Activated CD4-positive, alpha-beta T cell treated with anti-CD3 and anti-CD28 coated beads for 4 hours (primary cell): ENCODE measurements at regions not wholly inside any gene's neighbourhood (a gene's known extent, or its start where the extent isn't known, plus 50 kb on each side); places are given as distances from the start of the nearest gene placed in this dataset.

Experiments
- DNase-seq, 2 donors: peaks; one replicate each; pipeline ENCODE4 v3.0.0-alpha.2; 2020

DNA sequence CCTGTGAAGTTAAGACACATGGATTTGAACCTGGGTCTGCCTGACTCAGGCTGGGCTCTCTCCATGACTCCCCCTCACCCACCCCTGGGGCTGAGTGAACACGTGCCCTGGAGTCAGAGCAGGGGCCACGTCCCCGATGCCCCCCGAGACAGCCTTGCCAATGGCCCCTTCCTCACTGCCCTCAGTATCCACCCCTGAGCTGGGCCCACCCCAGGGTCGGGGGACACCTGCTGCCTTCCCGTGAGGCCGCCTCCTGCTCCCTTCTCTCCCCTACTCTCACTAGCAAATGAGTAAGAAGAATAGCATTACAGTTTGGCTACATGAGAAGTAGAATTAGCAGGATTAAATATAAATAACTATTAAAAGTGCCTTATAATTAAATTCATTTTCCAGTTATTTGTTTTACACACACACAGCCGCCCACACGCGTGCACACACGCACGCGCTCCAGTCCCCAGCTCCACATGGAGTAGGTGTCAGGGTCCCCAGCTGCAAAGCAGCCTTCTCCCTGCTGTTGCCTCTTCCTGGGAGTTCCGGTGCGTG lies 117.4 kb upstream of the LINGO1 start:
- DNase-seq: no peak

DNA sequence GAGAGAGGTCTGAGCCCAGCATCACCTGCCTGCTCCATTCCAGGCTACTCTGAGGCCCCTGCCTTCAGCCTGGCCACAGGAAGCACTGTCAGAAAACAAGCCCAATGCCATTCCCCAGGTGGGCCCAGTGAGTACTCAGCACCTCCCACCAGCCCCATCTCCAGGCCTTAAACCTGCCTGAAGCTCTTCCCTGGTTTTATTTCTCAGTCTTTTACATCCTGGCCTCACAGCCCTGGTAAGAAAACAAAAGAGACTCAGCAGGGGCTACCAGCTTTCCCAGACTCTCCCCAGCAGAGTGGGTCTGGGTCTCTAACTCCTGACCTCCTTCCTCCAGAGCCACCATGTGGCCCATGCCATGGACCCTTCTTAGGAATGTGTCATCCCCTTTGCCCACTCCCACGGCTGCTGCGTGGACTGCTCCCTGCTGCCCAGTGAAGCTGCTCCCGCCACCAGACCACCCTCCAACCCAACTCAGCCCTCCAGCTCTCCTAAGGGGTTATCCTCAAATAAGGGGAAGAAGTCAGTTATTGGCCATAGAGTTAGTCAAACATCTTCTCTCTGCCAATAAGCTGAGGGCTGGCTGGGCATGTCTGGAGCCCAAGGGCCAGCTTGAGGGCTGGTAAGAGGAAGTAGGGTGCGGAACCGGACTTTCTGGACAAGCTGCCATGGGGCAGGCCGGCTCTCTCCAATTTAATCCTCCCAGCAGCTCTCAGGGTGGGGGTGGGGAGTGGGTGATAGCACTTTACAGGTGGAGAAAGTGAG lies 116.7 kb upstream of the LINGO1 start:
- no peak for DNase-seq

DNA sequence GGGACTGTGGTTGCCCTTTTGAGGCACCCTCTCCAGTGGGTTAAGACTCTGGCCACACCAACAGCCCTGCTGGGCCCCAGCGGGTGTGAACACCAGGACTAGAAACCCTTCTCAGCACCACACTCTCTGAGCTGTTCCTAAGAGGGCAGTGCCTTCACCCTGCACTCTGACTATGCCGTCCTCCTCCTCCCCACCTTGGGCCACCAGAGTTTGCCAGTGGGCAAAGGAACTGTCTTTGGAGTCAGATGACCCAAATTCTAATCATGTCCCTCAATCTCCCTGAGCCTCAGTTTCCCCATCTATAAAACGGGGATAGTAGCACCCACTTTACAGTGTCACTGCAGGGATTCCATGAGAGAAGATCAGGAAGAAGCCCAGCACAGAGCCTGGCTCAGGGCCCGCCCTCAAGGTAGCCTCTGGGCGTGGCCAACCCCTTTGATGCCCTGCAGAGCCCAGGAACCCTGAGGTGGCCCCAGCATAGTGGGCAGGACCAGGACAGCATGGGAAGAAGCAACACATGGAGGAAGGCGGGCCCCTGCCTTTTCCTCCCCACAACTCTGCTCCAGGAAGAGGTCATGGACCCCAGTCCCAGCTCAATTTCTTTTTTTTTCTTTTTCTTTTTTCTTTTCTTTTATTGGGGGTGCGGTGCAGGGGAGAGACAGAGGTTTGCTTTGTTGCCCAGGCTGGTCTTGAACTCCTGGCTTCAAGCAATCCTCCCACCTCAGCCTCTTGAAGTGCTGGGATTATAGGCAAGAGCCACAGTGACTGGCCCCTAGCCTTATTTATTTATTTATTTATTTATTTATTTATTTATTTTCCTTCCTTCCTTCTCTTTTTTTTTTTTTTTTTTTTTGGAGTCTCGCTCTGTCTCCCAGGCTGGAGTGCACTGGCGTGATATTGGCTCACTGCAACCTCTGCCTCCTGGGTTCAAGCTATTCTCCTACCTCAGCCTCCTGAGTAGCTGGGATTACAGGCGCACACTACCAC lies 115.7 kb upstream of the LINGO1 start:
- DNase-seq: no peak

DNA sequence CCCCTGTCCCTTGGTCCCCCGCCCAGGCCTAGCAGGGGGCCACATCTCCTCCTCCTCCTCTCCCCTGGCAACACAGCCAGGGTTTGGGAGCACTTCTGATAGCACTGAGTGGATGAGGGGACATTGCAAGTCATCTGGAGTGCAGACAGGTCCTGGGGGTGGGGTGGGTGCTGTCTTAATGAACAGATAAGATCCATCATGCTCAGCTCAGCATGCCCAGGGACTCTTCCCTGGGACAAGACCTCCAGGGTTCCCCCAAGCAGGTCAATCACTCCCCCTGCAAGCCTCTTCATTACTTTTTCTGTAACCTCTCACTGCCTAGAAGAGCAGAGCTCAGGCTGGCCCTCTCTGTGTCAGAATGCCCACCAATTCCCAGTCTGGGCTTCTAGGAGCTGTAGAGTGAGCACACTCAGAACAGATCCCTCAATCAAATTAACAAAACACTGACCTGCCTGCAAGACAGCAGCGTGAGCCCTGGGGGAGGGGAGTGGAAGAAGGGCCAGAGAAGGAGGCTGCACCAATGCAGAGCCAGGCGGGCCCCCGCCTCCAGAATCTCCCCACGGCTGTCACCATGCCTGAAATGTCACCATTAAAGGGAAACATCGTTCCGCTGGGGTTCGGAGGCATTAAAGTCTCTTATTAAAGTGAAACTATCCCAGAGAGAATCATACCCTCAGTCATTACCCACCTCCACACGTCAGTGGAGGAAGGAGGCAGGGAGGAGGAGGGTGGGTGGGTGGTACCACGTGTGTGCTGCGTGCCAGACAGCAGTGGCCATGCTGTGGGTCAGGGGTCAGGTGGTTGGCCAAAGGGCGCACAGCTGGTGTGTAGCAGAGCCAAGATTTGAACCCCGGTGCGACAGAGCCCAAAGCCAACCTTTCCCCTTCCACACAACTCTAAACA lies 114.7 kb upstream of the LINGO1 start:
- no peak for DNase-seq

DNA sequence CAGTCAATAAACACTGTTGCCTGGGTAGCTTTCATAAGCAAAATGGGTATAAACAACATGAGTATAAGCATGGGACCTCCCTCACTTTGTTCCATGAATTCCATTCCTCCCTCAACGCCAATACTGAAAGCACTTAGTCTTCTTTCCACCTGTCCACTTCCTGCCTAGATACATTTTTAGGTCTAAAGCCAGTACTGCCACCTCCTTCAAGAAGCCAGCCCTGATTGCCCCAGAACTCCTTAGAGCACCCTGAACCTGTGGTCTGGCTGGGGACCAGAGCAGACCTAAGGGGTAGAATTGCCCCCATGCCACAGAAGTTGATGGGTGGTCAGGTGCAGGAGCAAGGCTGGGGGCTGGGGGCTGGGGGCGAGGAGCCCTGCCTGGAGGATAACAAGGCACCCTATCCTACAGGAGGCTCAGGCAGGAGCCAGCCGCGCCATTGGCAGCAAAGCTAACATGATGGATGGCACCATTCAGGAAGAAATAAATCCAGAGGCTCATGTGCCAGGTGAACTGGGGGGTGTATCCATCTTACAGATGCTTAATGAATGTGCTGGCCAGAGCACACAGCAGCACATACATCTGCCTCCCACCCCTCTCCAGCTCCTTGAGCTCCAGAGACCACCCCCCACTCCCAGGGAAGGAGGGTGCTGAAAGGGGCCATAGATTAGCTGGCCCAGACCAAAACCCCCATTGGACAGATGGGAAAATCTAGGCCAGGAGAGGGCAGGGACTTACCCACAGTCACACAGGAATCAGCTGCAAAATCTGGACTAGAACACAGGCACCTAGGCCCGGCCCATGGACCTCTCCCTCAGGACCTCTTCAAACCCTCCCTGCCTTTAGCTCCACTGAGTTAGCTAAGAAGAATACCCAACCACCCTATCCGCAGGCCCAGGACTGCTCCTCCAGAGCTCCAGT lies 113.8 kb upstream of the LINGO1 start:
- no peak for DNase-seq

DNA sequence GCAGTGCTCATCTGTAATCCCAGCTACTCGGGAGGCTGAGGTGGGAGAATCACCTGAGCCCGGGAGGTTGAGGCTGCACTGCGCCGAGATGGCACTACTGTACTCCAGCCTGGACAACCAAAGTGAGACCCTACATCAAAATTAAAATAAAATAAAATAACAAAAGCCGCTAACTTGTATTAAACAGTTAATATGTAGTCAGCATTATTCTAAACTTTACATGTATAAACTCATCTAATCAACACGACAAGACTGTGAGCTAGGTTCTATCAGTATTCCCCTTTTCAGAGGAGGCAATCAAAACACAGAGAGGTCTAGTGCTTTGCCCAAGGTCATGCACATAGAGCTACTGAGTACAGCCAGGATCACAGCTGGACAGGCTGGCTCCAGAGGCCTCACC lies 111.7 kb upstream of the LINGO1 start:
- no peak for DNase-seq

DNA sequence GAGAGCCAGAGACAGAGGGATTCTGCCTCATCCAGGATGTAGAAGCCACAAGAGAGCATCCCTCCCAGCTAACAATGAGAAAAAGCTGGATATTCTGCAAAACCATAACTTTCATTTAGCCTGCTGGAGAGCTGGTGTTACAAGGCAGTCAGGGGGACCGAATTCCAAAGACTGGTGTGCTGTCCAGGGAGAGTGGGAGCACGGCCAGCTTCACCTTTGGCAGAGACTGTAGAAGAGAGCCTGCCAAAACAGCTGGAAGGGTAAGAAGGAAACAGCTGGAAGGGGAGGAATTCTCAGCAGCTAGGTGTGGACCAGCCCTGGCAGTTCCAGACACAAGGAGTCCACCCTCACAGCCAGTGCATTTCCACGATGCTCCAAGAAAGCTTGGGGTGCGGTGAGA lies 109.9 kb upstream of the LINGO1 start:
- no peak for DNase-seq

DNA sequence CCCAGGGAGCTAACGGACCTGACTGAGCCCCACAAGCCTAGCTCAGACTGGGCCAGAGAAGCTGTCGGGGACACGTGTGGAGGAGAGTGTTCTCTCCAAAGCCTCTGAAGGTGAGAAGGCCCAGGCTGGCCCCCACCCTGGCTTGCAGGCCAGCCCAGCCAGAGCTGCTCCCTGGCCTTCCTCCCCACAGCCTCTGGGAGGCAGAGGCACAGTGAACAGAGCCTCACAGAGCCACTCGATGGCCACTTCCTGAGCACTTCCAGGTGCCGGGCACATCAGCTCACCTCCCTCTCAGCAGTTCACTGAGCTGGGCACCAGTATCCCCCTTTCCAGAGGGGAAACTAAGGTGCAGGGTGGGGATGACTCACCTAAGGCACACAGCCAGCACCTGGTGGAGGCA lies 109.4 kb upstream of the LINGO1 start:
- DNase-seq: no peak

DNA sequence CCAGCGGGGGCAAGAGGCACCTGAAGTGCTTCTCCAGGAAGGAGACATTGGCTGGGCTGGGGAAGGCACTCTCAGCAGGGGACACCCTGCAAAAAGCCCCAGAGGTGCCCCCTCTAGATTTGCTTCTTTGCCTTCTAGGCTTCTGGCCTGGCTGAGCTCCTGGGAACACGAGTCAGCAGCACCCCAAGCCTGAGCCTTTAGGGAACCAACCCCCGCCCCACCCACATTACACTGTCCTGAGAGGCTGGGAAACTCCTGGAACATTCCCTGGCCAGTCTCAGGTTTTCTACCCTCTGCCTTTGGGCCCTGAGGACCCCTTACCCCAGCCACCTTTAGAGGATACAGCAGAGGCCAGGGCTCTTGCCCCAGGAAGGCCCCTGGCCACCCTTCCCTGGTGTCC lies 108.4 kb upstream of the LINGO1 start:
- DNase-seq: no peak

DNA sequence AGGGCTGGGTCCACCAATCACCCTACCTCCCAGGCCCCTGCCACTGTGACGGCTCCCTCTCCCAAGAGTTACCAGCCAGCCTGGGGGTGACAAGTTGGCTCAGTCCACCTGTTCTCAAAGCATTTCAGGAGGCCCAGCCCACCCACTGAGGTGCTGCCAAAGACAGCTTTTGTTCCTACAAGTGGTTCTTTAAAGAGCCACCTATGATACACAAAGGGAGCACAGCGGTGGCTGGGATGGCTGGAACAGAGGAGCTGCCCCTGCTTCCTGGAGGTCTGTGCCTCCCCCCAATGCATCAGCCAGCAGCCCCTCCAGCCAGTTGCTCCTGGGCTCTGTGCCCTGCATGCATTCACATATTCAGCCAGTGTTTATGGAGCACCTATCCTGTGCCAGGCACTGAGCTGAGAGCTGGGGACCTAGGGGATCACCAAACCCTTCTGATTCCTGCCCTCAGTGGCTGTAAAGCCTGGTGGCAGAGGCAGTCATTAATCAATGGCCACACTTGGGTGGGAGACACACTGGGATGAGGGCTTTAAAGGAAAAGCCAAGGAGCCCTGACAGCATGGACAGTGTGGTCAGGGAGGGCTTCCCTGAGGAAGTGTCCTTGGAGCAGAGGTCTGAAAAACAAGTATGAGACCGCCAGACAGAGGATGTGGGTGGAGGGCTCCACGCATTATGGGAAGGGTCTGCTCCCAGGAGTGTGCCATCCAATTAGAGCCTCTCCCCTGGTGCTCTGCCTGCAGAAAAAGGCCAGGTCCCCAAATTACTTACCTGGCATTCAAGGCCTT lies 107.1 kb upstream of the LINGO1 start:
- DNase-seq: no peak

DNA sequence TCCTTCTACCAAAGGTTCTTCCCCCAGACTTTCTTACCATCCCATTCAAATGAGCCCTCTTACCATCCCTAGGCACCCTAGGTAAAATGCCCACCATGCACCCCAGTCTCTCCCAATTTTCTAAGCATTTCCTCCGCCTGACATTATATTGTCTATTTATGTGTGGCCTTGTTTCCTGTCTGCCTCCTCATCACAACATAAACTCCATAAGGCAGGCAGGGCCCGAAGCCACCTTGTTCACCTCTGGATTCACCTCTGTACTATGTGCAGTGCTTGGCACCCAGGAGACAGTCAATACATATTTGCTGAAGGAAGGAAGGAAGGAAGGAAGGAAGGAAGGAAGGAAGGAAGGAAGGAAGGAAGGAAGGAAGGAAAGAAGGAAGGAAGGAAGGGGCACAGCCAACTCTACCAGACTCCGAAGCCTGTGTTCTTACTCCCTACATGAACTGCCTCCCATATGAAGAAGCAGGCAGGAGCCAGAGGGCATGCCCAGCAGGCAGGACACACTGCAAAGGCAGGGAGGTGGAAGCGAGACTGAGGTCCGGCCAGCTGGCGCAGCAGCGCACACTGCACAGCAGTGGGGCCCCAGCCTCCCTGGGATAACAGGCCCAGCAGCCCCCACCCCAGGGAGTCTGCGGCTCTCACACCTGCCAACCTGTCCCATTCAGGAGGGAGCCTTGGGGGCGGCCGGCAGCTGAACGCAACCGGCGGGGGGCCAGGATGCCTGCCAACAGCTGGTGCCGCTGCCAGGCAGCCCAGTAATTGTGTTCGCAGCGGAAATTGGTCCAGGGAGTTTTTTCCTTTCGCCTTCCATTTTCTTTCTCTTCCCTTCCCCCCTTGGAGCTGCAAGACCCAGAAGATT lies 106.0 kb upstream of the LINGO1 start:
- DNase-seq: no peak

DNA sequence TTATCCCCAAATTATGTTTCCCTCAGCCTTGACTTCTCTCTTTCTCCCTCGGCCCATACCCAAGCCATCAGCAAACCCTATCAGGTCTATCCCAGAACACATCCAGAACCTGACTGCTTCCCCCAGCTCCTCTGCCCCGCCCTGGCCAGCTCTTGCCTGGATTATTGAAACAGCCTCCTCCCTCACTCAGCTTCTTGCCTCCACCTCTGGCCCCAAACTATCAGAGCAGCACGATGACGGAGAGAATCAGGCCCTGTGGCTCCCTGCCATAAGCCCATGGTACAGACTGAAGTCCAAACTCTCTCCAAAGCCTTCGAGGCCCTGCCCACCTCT lies 105.3 kb upstream of the LINGO1 start:
- no peak for DNase-seq

DNA sequence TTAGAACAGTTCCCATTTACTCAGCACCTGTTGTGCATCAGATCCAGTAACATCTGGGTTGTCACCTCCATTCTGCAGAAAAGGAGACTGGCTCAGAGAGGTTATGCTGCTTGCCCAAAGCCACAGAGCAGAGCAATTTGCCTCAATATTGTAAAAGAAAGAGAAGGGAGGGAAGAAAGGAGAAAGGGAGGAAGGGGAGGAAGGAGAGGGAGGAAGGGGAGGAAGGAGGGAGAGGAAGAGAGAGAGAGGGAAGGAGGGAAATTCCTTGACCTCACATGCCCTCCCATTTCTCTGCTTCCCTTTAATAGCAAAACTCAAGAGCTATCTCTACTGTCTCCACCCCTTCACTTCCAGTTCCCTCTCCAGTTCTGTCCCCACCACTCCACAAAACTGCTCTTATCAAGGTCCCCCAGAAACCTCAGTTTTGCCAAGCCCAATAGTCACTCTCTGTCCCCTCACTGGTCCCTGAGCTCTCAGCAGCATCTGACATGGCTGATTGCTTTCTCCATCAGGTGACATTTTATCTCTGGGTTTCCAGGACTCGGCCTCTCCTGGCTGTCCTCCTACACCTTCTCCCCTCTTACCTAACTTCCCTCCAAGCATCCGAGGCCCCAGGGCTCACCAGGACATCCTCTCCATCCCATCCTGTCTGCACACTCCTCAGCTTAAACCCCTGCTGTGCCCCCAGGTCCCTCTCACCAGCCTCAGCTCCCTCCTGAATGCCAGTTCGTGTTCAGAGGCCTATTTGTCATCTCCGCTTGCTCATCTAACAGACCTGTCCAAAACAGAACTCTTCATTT lies 104.7 kb upstream of the LINGO1 start:
- DNase-seq: no peak

DNA sequence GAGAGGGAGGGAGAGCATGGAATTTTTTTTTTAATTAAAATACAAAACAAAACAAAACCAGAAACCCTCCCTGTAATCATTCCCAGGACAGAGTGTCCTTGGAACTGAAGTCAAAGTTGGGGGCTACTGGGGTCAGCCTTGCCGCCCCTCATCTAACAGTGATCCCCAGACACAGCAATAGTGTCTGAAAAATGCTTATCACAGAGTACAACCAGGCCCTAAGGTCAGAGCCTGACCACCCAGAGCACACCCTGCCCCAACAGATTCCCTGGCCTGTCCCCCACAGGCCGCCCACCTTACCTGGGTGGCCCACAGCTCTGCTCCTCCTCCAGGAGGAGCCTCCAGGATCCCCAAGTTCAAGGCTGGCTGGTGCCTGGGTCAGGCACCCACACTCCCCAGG lies 101.6 kb upstream of the LINGO1 start:
- no peak for DNase-seq

DNA sequence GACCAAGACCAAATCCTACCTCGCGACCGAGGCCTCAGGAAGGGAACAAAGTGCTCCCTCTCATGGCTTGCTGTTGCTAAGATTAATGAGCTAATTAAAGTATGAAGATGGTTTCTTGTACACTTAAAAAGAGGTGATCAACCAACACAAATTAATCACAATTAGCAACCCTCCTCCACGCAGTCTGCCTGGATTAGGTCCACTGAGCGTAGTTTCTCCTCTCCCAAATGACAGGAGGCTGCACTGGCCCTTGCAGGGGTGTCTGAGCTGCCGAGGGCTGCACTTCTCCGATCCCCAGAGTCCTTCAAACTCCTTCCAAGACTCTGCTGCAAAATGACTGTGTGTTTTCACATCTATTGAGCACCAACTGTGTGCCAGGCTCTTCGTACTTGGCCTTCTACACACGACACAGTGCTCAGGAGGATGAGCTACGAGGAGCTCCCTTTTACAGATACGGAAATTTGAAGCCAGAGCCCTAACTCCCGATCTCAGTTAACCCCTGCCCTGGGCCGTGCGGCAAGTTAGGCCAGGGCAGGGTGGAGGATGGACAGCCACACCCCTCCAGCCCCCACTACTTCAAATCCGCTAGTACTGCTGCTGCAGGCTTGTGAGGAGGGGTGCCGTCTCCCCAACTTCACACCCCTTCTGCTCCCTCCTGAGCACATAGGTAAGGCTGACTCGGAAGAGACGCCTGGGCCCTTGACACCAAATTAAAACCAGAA lies 101.0 kb upstream of the LINGO1 start:
- DNase-seq: no peak

DNA sequence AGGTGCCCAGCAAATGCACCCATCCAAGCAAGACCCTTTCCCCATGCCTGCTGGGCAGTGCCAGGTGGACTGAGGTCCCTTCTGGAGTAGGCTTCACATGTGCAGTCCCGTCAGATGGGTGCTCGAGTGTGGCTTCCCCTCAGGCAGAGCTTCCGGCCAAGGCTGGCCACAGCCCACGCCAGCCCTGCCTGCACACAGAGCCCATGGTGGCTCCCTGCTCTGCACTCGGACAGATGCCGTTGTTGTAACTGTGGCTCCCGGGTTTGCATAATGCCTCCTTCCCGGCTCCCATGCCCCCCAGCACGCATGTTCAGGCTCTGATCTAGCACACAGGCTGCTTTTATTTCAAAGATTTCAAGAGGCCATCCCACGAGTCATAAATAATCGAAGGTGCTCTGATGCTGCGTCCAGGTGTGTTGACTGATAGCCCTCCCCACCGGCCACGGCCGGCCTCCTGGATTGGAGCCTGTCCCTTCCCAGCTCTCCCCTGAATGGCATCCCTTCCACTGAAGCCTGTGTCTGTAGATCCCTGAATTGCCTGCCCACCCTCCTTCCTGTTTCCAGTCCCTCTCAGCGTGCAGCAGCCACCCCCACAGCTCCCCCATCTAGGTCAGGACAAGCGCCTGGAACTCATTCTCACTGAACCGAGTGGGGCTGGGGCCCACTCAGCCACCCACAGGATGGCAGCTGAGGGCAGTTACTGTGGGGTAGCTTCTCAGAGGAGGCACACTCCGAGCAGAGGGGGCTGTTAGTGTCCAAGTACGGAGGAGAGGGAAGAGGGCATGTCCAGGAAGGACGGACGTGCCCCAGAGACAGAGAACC lies 100.0 kb upstream of the LINGO1 start:
- no peak for DNase-seq

DNA sequence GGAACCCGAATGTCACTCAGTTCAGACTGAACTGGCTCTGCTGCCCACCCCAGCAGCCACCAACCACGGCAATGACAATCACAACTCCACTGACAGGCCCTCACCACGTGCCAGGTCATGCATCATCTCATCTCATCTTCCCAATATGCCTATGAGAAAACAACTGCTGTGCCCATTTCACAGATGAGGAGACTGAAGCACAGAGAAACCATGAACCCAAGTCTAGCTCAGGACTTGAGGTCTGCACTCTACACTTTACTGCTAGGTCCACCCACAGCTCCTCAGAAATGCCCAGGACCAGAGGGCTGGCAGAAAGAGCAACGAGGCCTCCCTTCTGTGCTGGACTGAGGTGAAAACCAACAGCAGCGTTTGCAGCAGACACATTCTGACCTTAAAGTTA lies 99.2 kb upstream of the LINGO1 start:
- DNase-seq: no peak
